LNCaP clone FGC (cell line): ENCODE measurements at regions not wholly inside any gene's neighbourhood (a gene's known extent, or its start where the extent isn't known, plus 50 kb on each side); places are given as distances from the start of the nearest gene placed in this dataset.

Experiments
- DNase-seq: peaks from one replicate; pipeline ENCODE4 v3.0.0-alpha.2; 2011; ENCODE audit warnings: low read depth
- H3K4me3 ChIP-seq: 2 replicates; pipeline ENCODE4 v1.5.1; 2011; ENCODE audit warnings: mild to moderate bottlenecking, low read depth, low read length, control low read depth
- CTCF ChIP-seq: IDR thresholded peaks from 2 replicates; pipeline ENCODE4 v1.5.1; 2012; ENCODE audit warnings: mild to moderate bottlenecking; ENCODE audit not compliant: control insufficient read depth, insufficient read depth; ENCODE audit errors: extremely low read depth

- no peak for TF ChIP-seq CTCF
- no peak overlapping the region for H3K4me3 ChIP-seq
- DNase-seq: no peak
These were observed 98.3 kb upstream of the PDE7B start for GRCh38 chr6:135753196-135753595.

- peak; percentile 46 for TF ChIP-seq CTCF
- H3K4me3 ChIP-seq: no peak overlapping the region
- DNase-seq: no peak
These were observed 91.7 kb upstream of the PDE7B start for GRCh38 chr6:135759831-135760230.

- H3K4me3 ChIP-seq: no peak overlapping the region
- no peak for TF ChIP-seq CTCF
- no peak for DNase-seq
These were observed 77.5 kb upstream of the PDE7B start for GRCh38 chr6:135774006-135774405.

- DNase-seq: no peak
- no peak for TF ChIP-seq CTCF
- H3K4me3 ChIP-seq: no peak overlapping the region
These were observed 72.3 kb upstream of the PDE7B start for GRCh38 chr6:135779213-135779612.

GRCh38 chr6:135780326-135780725 is 71.2 kb upstream of the PDE7B start:
- TF ChIP-seq CTCF: no peak
- no peak overlapping the region for H3K4me3 ChIP-seq
- DNase-seq: no peak

GRCh38 chr6:135782546-135782945 is 69.0 kb upstream of the PDE7B start:
- DNase-seq: no peak
- no peak for TF ChIP-seq CTCF
- no peak overlapping the region for H3K4me3 ChIP-seq

GRCh38 chr6:135784507-135784906 is 67.0 kb upstream of the PDE7B start:
- TF ChIP-seq CTCF: no peak
- no peak overlapping the region for H3K4me3 ChIP-seq
- DNase-seq: no peak
